MM.1S (cell line): ENCODE measurements at regions not wholly inside any gene's neighbourhood (a gene's known extent, or its start where the extent isn't known, plus 50 kb on each side); places are given as distances from the start of the nearest gene placed in this dataset.

Source experiments
- CTCF ChIP-seq: fragments of 300-600 bp; sonication (generic); IDR thresholded peaks from 2 replicates; pipeline ENCODE4 v1.5.1; 2016; ENCODE audit warnings: antibody characterized with exemption, low read length, mixed read lengths
- EZH2 ChIP-seq: fragments of 300-600 bp; sonication (generic); optimal IDR thresholded peaks from 2 replicates; pipeline ENCODE3; 2017; ENCODE audit warnings: low read depth, mild to moderate bottlenecking, antibody characterized with exemption, low read length, mixed read lengths
- EZH2phosphoT487 ChIP-seq: fragments of 300-600 bp; sonication (generic); IDR thresholded peaks from 2 replicates; pipeline ENCODE4 v1.6.1; 2018; ENCODE audit warnings: antibody characterized with exemption, low read length

- TF ChIP-seq CTCF (no peak), EZH2 (no peak), EZH2phosphoT487 (no peak)
These were observed 238.7 kb downstream of the TBL1XR1 start for GRCh38 chr3:176958560-176958959.
